ENCODE measurements at regions not wholly inside any gene's neighbourhood (a gene's known extent, or its start where the extent isn't known, plus 50 kb on each side); places are given as distances from the start of the nearest gene placed in this dataset.

- DNase-seq: no peak
- WGBS, 2 donors: 70 to 81% methylated on average over 3 of the region's 3 CpGs
- no peak for TF ChIP-seq POLR2A (IDR thresholded peaks at IDR 0.05)
- no peak for TF ChIP-seq CTCF (IDR thresholded peaks at IDR 0.05)
- no peaks in the 10 kb centered on the region for H3K9me3 ChIP-seq
- H3K27ac ChIP-seq: no peak overlapping the region
- H3K36me3 ChIP-seq: no peaks in the 10 kb centered on the region
- H3K4me3 ChIP-seq (replicated peaks in 1 of 3): no peak overlapping the region
- intact Hi-C loops (cut with DNase I): no loop called here
- H3K27me3 ChIP-seq: no peaks in the 10 kb centered on the region
- no peaks in the 10 kb centered on the region for H3K4me1 ChIP-seq
Measured at GRCh38 chr7:138238734-138239659, 162.7 kb downstream of the AKR1D1 start.

GRCh38 chr7:138243430-138243829 lies 167.2 kb downstream of the AKR1D1 start:
- Histone ChIP-seq H3K4me3 (replicated peaks in 1 of 3) (no peak overlapping the region), H3K9me3 (no peaks in the 10 kb centered on the region), H3K27me3 (no peaks in the 10 kb centered on the region), H3K27ac (no peak overlapping the region), H3K4me1 (no peaks in the 10 kb centered on the region), H3K36me3 (no peaks in the 10 kb centered on the region)
- 55 to 58% methylated on average over 5 of the region's 5 CpGs for WGBS, 2 donors
- TF ChIP-seq CTCF (IDR thresholded peaks at IDR 0.05): no peak
- TF ChIP-seq POLR2A (IDR thresholded peaks at IDR 0.05): no peak
- no peak for DNase-seq
- intact Hi-C loops (cut with DNase I): no loop called here

- no peaks in the 10 kb centered on the region for H3K27me3 ChIP-seq
- no peak for DNase-seq
- TF ChIP-seq CTCF (IDR thresholded peaks at IDR 0.05) (no peak), POLR2A (IDR thresholded peaks at IDR 0.05) (no peak)
- intact Hi-C loops (cut with DNase I): no loop called here
- H3K4me3 ChIP-seq (replicated peaks in 1 of 3): no peak overlapping the region
- no peaks in the 10 kb centered on the region for H3K4me1 ChIP-seq
- H3K36me3 ChIP-seq: no peaks in the 10 kb centered on the region
- WGBS, 2 donors: 82 to 84% methylated on average over 1 of the region's 1 CpG
- H3K27ac ChIP-seq: no peak overlapping the region
- H3K9me3 ChIP-seq: no peaks in the 10 kb centered on the region
Measured at GRCh38 chr7:138243836-138244235, 167.6 kb downstream of the AKR1D1 start.

GRCh38 chr7:138244606-138245005 lies 168.3 kb downstream of the AKR1D1 start:
- Histone ChIP-seq H3K4me1 (no peaks in the 10 kb centered on the region), H3K27me3 (no peaks in the 10 kb centered on the region), H3K4me3 (replicated peaks in 1 of 3) (no peak overlapping the region), H3K9me3 (no peaks in the 10 kb centered on the region), H3K36me3 (no peaks in the 10 kb centered on the region), H3K27ac (no peak overlapping the region)
- 87 to 93% methylated on average over 5 of the region's 5 CpGs for WGBS, 2 donors
- no peak for DNase-seq
- intact Hi-C loops (cut with DNase I): no loop called here
- TF ChIP-seq POLR2A (IDR thresholded peaks at IDR 0.05): no peak
- TF ChIP-seq CTCF (IDR thresholded peaks at IDR 0.05): no peak

GRCh38 chr7:138245216-138245615 lies 169.0 kb downstream of the AKR1D1 start:
- no peak for DNase-seq
- H3K27me3 ChIP-seq: no peaks in the 10 kb centered on the region
- intact Hi-C loops (cut with DNase I): no loop called here
- H3K9me3 ChIP-seq: no peaks in the 10 kb centered on the region
- no peak overlapping the region for H3K27ac ChIP-seq
- H3K4me3 ChIP-seq (replicated peaks in 1 of 3): no peak overlapping the region
- TF ChIP-seq POLR2A (IDR thresholded peaks at IDR 0.05): no peak
- no peak for TF ChIP-seq CTCF (IDR thresholded peaks at IDR 0.05)
- H3K4me1 ChIP-seq: no peaks in the 10 kb centered on the region
- no peaks in the 10 kb centered on the region for H3K36me3 ChIP-seq
